Esophagus muscularis mucosa (tissue), 4 donors: ENCODE measurements at regions not wholly inside any gene's neighbourhood (a gene's known extent, or its start where the extent isn't known, plus 50 kb on each side); places are given as distances from the start of the nearest gene placed in this dataset.

Experiments used
- DNase-seq: peaks from one replicate; pipeline ENCODE4 v3.0.0-alpha.2; 2017; ENCODE audit errors: extremely low spot score
- H3K27ac ChIP-seq, 4 donors: fragments of 200-600 bp; sonication (generic); replicated peaks in 1 of 4; 1 replicate in 3 of 4; 2 replicates in 1 of 4; pipeline ENCODE4 v1.5.1; 2016 to 2019; ENCODE audit warnings: mild to moderate bottlenecking in 1 of 4
- H3K27me3 ChIP-seq, 4 donors: fragments of 200-600 bp; sonication (generic); one replicate each; pipeline versions ENCODE4 v1.5.1 to v1.6.0; 2016 to 2019
- H3K36me3 ChIP-seq, 4 donors: fragments of 200-600 bp; sonication (generic); one replicate each; pipeline ENCODE4 v1.5.1; 2016 to 2019
- H3K4me1 ChIP-seq, 4 donors: fragments of 200-600 bp; sonication (generic); one replicate each; pipeline ENCODE4 v1.5.1; 2016 to 2019
- H3K4me3 ChIP-seq, 4 donors: fragments of 200-600 bp; sonication (generic); 1 replicate in 2 of 4; 2 replicates in 2 of 4; pipeline ENCODE4 v1.5.1; 2016 to 2019; ENCODE audit warnings: mild to moderate bottlenecking in 4 of 4, moderate library complexity in 1 of 4
- H3K9me3 ChIP-seq, 4 donors: fragments of 200-600 bp; sonication (generic); 1 replicate in 3 of 4; 2 replicates in 1 of 4; pipeline ENCODE4 v1.5.1; 2016 to 2019
- CTCF ChIP-seq, 3 experiments: fragments of 200-600 bp in 2 of 3; fragments of 450-650 bp in 1 of 3; sonication (generic) in 2 of 3; IDR thresholded peaks; one replicate each; pipeline ENCODE4 v1.5.1; 2017 to 2019; ENCODE audit warnings: antibody characterized with exemption in 3 of 3, mild to moderate bottlenecking in 2 of 3, moderate library complexity in 1 of 3
- EP300 ChIP-seq: sonication (generic); formaldehyde crosslinking; IDR thresholded peaks from one replicate; pipeline ENCODE4 v1.6.1; 2017; ENCODE audit warnings: antibody characterized with exemption
- POLR2A ChIP-seq: fragments of 450-650 bp; IDR thresholded peaks from one replicate; pipeline ENCODE4 v1.6.1; 2017; ENCODE audit warnings: antibody characterized with exemption, moderate library complexity, mild to moderate bottlenecking, low read depth
- POLR2AphosphoS5 ChIP-seq, 2 donors: sonication (generic); formaldehyde crosslinking; IDR thresholded peaks; one replicate each; pipeline ENCODE4 v1.6.1; 2017; ENCODE audit warnings: antibody characterized with exemption in 2 of 2
- WGBS: methylation state at CpG from one replicate; pipeline ENCODE4 v1.1.5; 2018; 5-methylcytosine and 5-hydroxymethylcytosine counted together
- intact Hi-C: fragments of 100-400 bp; cut with DNase I; formaldehyde crosslinking; loops from one replicate; pipeline ENCODE4 v1.15.1; 2023

- Histone ChIP-seq H3K4me3 (no peak overlapping the region), H3K27me3 (no peaks in the 10 kb centered on the region), H3K27ac (peak overlapping the region in 1 of 4 donors; percentile 14), H3K36me3 (no peaks in the 10 kb centered on the region), H3K9me3 (no peaks in the 10 kb centered on the region), H3K4me1 (peaks cover 0 to 15% (median 11%) of the 10 kb centered on the region in 4 donors)
- TF ChIP-seq CTCF (IDR thresholded peaks at IDR 0.05) (no peak), POLR2A (no peak)
- DNase-seq: no peak
- intact Hi-C loops: no loop called here
Measured at GRCh38 chr7:132023466-132023865, 467.0 kb upstream of the PODXL start.

GRCh38 chr7:132022188-132022587 lies 465.8 kb upstream of the PODXL start:
- TF ChIP-seq POLR2AphosphoS5 (IDR thresholded peaks at IDR 0.05) (no peak), CTCF (IDR thresholded peaks at IDR 0.05) (no peak), EP300 (no peak), POLR2A (no peak)
- intact Hi-C loops: no loop called here
- Histone ChIP-seq H3K27ac (no peak overlapping the region), H3K4me1 (peaks cover 0 to 15% (median 11%) of the 10 kb centered on the region in 4 donors), H3K36me3 (no peaks in the 10 kb centered on the region), H3K9me3 (no peaks in the 10 kb centered on the region), H3K27me3 (no peaks in the 10 kb centered on the region), H3K4me3 (no peak overlapping the region)
- whole genome bisulfite sequencing: 100% methylated on average over 1 of the region's 1 CpG
- DNase-seq: no peak

GRCh38 chr7:132019703-132020102 lies 463.3 kb upstream of the PODXL start:
- Histone ChIP-seq H3K27me3 (no peaks in the 10 kb centered on the region), H3K36me3 (no peaks in the 10 kb centered on the region), H3K27ac (no peak overlapping the region), H3K4me3 (no peak overlapping the region), H3K4me1 (peaks cover 0 to 15% (median 11%) of the 10 kb centered on the region in 4 donors), H3K9me3 (peaks cover 0 to 6% (median 1%) of the 10 kb centered on the region in 4 donors)
- WGBS: 89% methylated on average over 1 of the region's 1 CpG
- no peak for DNase-seq
- no peak for TF ChIP-seq CTCF (IDR thresholded peaks at IDR 0.05)
- intact Hi-C loops: no loop called here

- H3K27me3 ChIP-seq: no peaks in the 10 kb centered on the region
- no peak for TF ChIP-seq POLR2A
- no peak for TF ChIP-seq POLR2AphosphoS5 (IDR thresholded peaks at IDR 0.05)
- TF ChIP-seq EP300: no peak
- TF ChIP-seq CTCF (IDR thresholded peaks at IDR 0.05): no peak
- no peak overlapping the region for H3K27ac ChIP-seq
- peaks cover 0 to 4% (median under 1%) of the 10 kb centered on the region in 4 donors for H3K4me1 ChIP-seq
- H3K36me3 ChIP-seq: no peaks in the 10 kb centered on the region
- 90% methylated on average over 4 of the region's 4 CpGs for WGBS
- intact Hi-C loops: loop anchor here (5.0 kb wide), 1 partner anchor 148 kb away; no protein-coding TSS in a partner anchor
- peaks cover 0 to 17% (median 6%) of the 10 kb centered on the region in 4 donors for H3K9me3 ChIP-seq
- DNase-seq: no peak
- H3K4me3 ChIP-seq: no peak overlapping the region
Measured at GRCh38 chr7:132009778-132010177, 453.4 kb upstream of the PODXL start.

- no peak for DNase-seq
- Histone ChIP-seq H3K4me1 (peaks cover 0 to 13% (median 10%) of the 10 kb centered on the region in 4 donors), H3K27ac (peak overlapping the region in 2 of 4 donors; percentile 25 to 50), H3K4me3 (no peak overlapping the region), H3K27me3 (no peaks in the 10 kb centered on the region), H3K9me3 (peaks cover 0 to 14% (median 2%) of the 10 kb centered on the region in 4 donors), H3K36me3 (no peaks in the 10 kb centered on the region)
- intact Hi-C loops: no loop called here
- 21% methylated on average over 5 of the region's 5 CpGs for WGBS
- TF ChIP-seq CTCF (IDR thresholded peaks at IDR 0.05) (peak; percentile 36 to 58 (median 42)), POLR2A (no peak)
Measured at GRCh38 chr7:132004529-132004928, 448.1 kb upstream of the PODXL start.
